ENCODE measurements at regions not wholly inside any gene's neighbourhood (a gene's known extent, or its start where the extent isn't known, plus 50 kb on each side); places are given as distances from the start of the nearest gene placed in this dataset.

DNA sequence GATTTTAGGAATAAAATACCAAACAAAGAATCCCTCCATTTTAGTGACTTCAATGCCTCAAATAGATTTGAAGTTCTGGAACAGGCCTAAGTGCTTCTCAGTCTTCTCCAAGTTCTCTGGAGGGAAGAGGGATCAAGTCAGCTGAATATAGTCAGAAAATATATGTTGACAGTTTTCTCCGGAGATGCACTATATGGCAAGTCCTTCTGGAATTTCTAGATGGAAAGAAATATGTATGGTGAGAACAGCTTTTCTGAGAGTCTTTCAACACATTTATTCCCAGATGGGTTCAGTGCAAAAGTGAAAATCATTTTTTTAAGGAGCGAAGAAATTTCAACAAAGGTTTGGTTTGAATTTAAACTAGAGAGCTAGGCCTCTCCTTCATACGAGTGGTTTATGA is 317.4 kb upstream of the SLC30A5 start:
- Histone ChIP-seq H3K9ac (ENCODE audit: low read length) (no peak overlapping the region), H3K79me2 (ENCODE audit: insufficient read depth, low read length) (no peaks in the 10 kb centered on the region), H3K9me3 (ENCODE audit: control insufficient read depth in 1 of 2, insufficient read depth in 1 of 2, low read depth in 1 of 2, low read length in 2 of 2) (no peaks in the 10 kb centered on the region), H3K4me1 (ENCODE audit: control insufficient read depth in 1 of 2, insufficient read depth in 2 of 2, low read length in 2 of 2) (no peaks in the 10 kb centered on the region), H3K36me3 (ENCODE audit: control insufficient read depth in 1 of 2, insufficient read depth in 2 of 2, low read length in 2 of 2) (no peaks in the 10 kb centered on the region), H4K20me1 (ENCODE audit: insufficient read depth) (no peaks in the 10 kb centered on the region), H2AFZ (ENCODE audit: low read depth, low read length, poor library complexity, severe bottlenecking) (no peak overlapping the region), H3K27ac (ENCODE audit: low read depth, low read length) (no peak overlapping the region), H3K4me2 (ENCODE audit: low read length) (no peak overlapping the region), H3K9me2 (ENCODE audit: insufficient read depth) (no peaks in the 10 kb centered on the region), H3K4me3 (replicated peaks in 1 of 2; ENCODE audit: low read depth in 1 of 2, low read length in 2 of 2) (no peak overlapping the region), H3K27me3 (ENCODE audit: insufficient read depth, low read length) (no peaks in the 10 kb centered on the region)
- no TSS peak for BruUV-seq (replicated peaks)
- POLR2A ChIA-PET = no interaction called here
- TF ChIP-seq POLR2AphosphoS5 (IDR thresholded peaks at IDR 0.05; ENCODE audit: low read depth, low read length) = no peak
- no peak for TF ChIP-seq POLR2A (IDR thresholded peaks at IDR 0.05; ENCODE audit: borderline replicate concordance, extremely low read depth, insufficient read depth, insufficient read length)
- no peak for TF ChIP-seq CEBPB (IDR thresholded peaks at IDR 0.05; ENCODE audit: low read depth)
- no peak for TF ChIP-seq ZNF274 (IDR thresholded peaks at IDR 0.05; ENCODE audit: low read depth, low read length)
- TF ChIP-seq, protein P1, sequence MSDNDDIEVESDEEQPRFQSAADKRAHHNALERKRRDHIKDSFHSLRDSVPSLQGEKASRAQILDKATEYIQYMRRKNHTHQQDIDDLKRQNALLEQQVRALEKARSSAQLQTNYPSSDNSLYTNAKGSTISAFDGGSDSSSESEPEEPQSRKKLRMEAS (IDR thresholded peaks at IDR 0.05) = no peak
- no peak for TF ChIP-seq EZH2 (IDR thresholded peaks at IDR 0.05)
- CTCF ChIA-PET = no interaction called here
- intact Hi-C loops (cut with micrococcal nuclease) = loop anchor here (5.0 kb wide), 1 partner anchor 44 kb away; no protein-coding TSS in a partner anchor
- DNase-seq (ENCODE audit: low read depth, low spot score) = no peak
- RAD21 ChIA-PET (ENCODE audit: low non-redundant PET in 1 of 2, low total read pairs in 2 of 2, uncharacterized antibody in 2 of 2, unreplicated experiment in 2 of 2) = no interaction called here
- no peak for ATAC-seq

DNA sequence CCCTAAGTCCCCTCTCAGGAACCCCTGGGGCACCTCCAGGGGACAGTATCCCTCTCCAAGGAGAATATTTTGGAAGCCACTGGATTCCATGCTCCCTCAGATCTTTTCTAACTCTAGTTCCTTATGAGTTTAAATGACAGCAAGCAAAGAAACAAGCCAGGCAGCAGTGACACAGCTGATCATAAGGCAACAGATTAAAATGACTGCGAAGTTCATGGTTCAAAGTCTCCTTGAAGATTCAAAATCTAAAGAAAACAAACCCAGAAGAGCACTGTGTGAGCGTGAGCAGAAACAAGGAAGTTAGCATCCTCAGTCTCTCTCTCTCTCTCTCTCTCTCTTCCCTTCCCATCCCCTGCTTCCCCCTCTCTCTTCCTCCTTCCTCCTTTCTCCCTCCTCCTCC is 316.7 kb upstream of the SLC30A5 start:
- H3K9me3 ChIP-seq (ENCODE audit: control insufficient read depth in 1 of 2, insufficient read depth in 1 of 2, low read depth in 1 of 2, low read length in 2 of 2) = no peaks in the 10 kb centered on the region
- no peak for ATAC-seq
- ChIA-PET CTCF (no interaction called here), RAD21 (ENCODE audit: low non-redundant PET in 1 of 2, low total read pairs in 2 of 2, uncharacterized antibody in 2 of 2, unreplicated experiment in 2 of 2) (no interaction called here), POLR2A (no interaction called here)
- no peak for DNase-seq (ENCODE audit: low read depth, low spot score)
- H3K79me2 ChIP-seq (ENCODE audit: insufficient read depth, low read length) = no peaks in the 10 kb centered on the region
- no peaks in the 10 kb centered on the region for H3K36me3 ChIP-seq (ENCODE audit: control insufficient read depth in 1 of 2, insufficient read depth in 2 of 2, low read length in 2 of 2)
- no peak overlapping the region for H3K4me2 ChIP-seq (ENCODE audit: low read length)
- no TSS peak for BruUV-seq (replicated peaks)
- no peak for TF ChIP-seq POLR2AphosphoS5 (IDR thresholded peaks at IDR 0.05; ENCODE audit: low read depth, low read length)
- TF ChIP-seq, protein P2, sequence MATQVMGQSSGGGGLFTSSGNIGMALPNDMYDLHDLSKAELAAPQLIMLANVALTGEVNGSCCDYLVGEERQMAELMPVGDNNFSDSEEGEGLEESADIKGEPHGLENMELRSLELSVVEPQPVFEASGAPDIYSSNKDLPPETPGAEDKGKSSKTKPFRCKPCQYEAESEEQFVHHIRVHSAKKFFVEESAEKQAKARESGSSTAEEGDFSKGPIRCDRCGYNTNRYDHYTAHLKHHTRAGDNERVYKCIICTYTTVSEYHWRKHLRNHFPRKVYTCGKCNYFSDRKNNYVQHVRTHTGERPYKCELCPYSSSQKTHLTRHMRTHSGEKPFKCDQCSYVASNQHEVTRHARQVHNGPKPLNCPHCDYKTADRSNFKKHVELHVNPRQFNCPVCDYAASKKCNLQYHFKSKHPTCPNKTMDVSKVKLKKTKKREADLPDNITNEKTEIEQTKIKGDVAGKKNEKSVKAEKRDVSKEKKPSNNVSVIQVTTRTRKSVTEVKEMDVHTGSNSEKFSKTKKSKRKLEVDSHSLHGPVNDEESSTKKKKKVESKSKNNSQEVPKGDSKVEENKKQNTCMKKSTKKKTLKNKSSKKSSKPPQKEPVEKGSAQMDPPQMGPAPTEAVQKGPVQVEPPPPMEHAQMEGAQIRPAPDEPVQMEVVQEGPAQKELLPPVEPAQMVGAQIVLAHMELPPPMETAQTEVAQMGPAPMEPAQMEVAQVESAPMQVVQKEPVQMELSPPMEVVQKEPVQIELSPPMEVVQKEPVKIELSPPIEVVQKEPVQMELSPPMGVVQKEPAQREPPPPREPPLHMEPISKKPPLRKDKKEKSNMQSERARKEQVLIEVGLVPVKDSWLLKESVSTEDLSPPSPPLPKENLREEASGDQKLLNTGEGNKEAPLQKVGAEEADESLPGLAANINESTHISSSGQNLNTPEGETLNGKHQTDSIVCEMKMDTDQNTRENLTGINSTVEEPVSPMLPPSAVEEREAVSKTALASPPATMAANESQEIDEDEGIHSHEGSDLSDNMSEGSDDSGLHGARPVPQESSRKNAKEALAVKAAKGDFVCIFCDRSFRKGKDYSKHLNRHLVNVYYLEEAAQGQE (IDR thresholded peaks at IDR 0.05; ENCODE audit: low read depth) = no peak
- no peak for TF ChIP-seq POLR2A (IDR thresholded peaks at IDR 0.05; ENCODE audit: borderline replicate concordance, extremely low read depth, insufficient read depth, insufficient read length)
- TF ChIP-seq SRF (IDR thresholded peaks at IDR 0.05; ENCODE audit: low read depth) = no peak
- TF ChIP-seq, protein P3, sequence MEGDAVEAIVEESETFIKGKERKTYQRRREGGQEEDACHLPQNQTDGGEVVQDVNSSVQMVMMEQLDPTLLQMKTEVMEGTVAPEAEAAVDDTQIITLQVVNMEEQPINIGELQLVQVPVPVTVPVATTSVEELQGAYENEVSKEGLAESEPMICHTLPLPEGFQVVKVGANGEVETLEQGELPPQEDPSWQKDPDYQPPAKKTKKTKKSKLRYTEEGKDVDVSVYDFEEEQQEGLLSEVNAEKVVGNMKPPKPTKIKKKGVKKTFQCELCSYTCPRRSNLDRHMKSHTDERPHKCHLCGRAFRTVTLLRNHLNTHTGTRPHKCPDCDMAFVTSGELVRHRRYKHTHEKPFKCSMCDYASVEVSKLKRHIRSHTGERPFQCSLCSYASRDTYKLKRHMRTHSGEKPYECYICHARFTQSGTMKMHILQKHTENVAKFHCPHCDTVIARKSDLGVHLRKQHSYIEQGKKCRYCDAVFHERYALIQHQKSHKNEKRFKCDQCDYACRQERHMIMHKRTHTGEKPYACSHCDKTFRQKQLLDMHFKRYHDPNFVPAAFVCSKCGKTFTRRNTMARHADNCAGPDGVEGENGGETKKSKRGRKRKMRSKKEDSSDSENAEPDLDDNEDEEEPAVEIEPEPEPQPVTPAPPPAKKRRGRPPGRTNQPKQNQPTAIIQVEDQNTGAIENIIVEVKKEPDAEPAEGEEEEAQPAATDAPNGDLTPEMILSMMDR (IDR thresholded peaks at IDR 0.05 in 2 of 3, conservative IDR thresholded peaks at IDR 0.05 in 1 of 3; ENCODE audit: borderline replicate concordance in 1 of 3, insufficient read depth in 1 of 3, low read depth in 2 of 3, low read length in 2 of 3) = no peak
- TF ChIP-seq JUND (IDR thresholded peaks at IDR 0.05) = no peak
- TF ChIP-seq, protein P4, sequence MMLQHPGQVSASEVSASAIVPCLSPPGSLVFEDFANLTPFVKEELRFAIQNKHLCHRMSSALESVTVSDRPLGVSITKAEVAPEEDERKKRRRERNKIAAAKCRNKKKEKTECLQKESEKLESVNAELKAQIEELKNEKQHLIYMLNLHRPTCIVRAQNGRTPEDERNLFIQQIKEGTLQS (IDR thresholded peaks at IDR 0.05) = no peak
- no peak for TF ChIP-seq SIN3A (IDR thresholded peaks at IDR 0.05; ENCODE audit: low read depth)
- TF ChIP-seq TCF7L2 (IDR thresholded peaks at IDR 0.05; ENCODE audit: borderline replicate concordance, extremely low read depth, insufficient read depth, insufficient read length) = no peak
- no peak for TF ChIP-seq CBX3 (IDR thresholded peaks at IDR 0.05; ENCODE audit: low read depth)
- TF ChIP-seq, protein P1 (IDR thresholded peaks at IDR 0.05) = no peak
- no peak for TF ChIP-seq ELF1 (IDR thresholded peaks at IDR 0.05; ENCODE audit: borderline replicate concordance, low read depth)
- TF ChIP-seq EGR1 (IDR thresholded peaks at IDR 0.05; ENCODE audit: low read depth) = no peak
- H2AFZ ChIP-seq (ENCODE audit: low read depth, low read length, poor library complexity, severe bottlenecking) = no peak overlapping the region
- no peaks in the 10 kb centered on the region for H4K20me1 ChIP-seq (ENCODE audit: insufficient read depth)
- H3K27ac ChIP-seq (ENCODE audit: low read depth, low read length) = no peak overlapping the region
- H3K27me3 ChIP-seq (ENCODE audit: insufficient read depth, low read length) = no peaks in the 10 kb centered on the region
- H3K9ac ChIP-seq (ENCODE audit: low read length) = no peak overlapping the region
- no peaks in the 10 kb centered on the region for H3K9me2 ChIP-seq (ENCODE audit: insufficient read depth)
- intact Hi-C loops (cut with micrococcal nuclease) = loop anchor here (5.0 kb wide), 1 partner anchor 45 kb away; no protein-coding TSS in a partner anchor
- H3K4me3 ChIP-seq (replicated peaks in 1 of 2; ENCODE audit: low read depth in 1 of 2, low read length in 2 of 2) = no peak overlapping the region
- no peaks in the 10 kb centered on the region for H3K4me1 ChIP-seq (ENCODE audit: control insufficient read depth in 1 of 2, insufficient read depth in 2 of 2, low read length in 2 of 2)

Measured in HCT116 (cell line).